Keratinocyte (primary cell): ENCODE measurements at regions not wholly inside any gene's neighbourhood (a gene's known extent, or its start where the extent isn't known, plus 50 kb on each side); places are given as distances from the start of the nearest gene placed in this dataset.
A peak's percentile ranks its signal among the peaks of the same experiment; 100 is the strongest.

ENCODE experiments used
- EZH2 ChIP-seq: IDR thresholded peaks from one replicate; pipeline ENCODE4 v1.6.1; 2012; ENCODE audit warnings: inconsistent platforms, mild to moderate bottlenecking, low read length, moderate library complexity
- TF ChIP-seq, protein P1 (sequence below), 3 experiments: IDR thresholded peaks in 1 of 3; conservative IDR thresholded peaks in 1 of 3; optimal IDR thresholded peaks in 1 of 3; 2 replicates in 2 of 3; 3 replicates in 1 of 3; pipeline versions ENCODE3 to v1.5.1; 2011; ENCODE audit warnings: low read length in 3 of 3, mild to moderate bottlenecking in 3 of 3, moderate library complexity in 2 of 3, control low read depth in 1 of 3, inconsistent platforms in 1 of 3; ENCODE audit not compliant: insufficient read depth in 2 of 3; ENCODE audit errors: extremely low read depth in 1 of 3

DNA sequence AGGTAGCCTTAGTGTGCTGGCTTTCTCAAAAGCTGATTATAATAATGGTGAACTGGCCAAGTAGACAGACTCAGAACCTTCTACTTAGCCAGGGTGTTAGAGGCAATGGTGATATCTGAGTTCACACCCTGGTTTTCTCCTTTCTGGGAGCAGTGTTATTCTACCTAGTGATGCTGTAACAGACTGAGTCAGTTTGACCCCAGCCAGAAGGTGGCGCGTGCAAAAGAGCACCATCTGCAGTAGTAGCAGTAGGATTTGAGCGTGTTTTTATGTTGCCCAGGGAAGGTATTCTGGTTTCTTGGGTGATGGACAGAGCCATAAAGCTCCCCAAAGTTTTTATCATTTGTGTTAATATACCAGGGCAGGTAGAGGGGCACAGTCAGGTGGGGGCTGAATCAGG is 143.8 kb upstream of the CPXCR1 start:
- TF ChIP-seq, protein P1, sequence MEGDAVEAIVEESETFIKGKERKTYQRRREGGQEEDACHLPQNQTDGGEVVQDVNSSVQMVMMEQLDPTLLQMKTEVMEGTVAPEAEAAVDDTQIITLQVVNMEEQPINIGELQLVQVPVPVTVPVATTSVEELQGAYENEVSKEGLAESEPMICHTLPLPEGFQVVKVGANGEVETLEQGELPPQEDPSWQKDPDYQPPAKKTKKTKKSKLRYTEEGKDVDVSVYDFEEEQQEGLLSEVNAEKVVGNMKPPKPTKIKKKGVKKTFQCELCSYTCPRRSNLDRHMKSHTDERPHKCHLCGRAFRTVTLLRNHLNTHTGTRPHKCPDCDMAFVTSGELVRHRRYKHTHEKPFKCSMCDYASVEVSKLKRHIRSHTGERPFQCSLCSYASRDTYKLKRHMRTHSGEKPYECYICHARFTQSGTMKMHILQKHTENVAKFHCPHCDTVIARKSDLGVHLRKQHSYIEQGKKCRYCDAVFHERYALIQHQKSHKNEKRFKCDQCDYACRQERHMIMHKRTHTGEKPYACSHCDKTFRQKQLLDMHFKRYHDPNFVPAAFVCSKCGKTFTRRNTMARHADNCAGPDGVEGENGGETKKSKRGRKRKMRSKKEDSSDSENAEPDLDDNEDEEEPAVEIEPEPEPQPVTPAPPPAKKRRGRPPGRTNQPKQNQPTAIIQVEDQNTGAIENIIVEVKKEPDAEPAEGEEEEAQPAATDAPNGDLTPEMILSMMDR (optimal IDR thresholded peaks at IDR 0.05 in 1 of 3, IDR thresholded peaks at IDR 0.05 in 1 of 3, conservative IDR thresholded peaks at IDR 0.05 in 1 of 3; ENCODE audit: extremely low read depth in 1 of 3, insufficient read depth in 2 of 3, low read length in 3 of 3) = peak in 1 of 3 experiments; percentile 29
- TF ChIP-seq EZH2 = no peak
